ENCODE measurements at regions not wholly inside any gene's neighbourhood (a gene's known extent, or its start where the extent isn't known, plus 50 kb on each side); places are given as distances from the start of the nearest gene placed in this dataset.

DNA sequence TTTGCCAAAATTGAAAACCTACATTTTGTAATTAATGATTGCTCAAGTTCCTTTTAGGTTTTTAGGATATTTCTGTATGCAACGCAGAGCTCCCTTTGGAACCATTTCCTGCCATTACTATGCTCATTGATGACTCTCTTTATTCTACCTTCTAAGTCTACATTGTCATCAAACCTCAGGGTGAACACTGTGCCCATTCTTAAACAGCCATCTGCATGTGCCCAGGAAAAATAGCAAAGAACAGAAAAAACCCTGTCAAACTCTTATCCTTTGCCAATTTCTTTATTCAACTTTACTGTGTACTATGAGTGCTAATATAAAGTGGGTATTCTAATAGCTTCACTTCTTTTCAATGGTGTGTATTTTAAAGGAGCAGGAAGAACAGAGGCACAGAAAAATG, 1455.9 kb downstream of the ADGRL3 start:
- Histone ChIP-seq H3K4me1 (no peaks in the 10 kb centered on the region), H3K36me3 (no peaks in the 10 kb centered on the region), H3K9me3 (no peaks in the 10 kb centered on the region), H3K4me3 (no peak overlapping the region), H3K27ac (no peak overlapping the region), H3K27me3 (no peaks in the 10 kb centered on the region)
- TF ChIP-seq, protein P1, sequence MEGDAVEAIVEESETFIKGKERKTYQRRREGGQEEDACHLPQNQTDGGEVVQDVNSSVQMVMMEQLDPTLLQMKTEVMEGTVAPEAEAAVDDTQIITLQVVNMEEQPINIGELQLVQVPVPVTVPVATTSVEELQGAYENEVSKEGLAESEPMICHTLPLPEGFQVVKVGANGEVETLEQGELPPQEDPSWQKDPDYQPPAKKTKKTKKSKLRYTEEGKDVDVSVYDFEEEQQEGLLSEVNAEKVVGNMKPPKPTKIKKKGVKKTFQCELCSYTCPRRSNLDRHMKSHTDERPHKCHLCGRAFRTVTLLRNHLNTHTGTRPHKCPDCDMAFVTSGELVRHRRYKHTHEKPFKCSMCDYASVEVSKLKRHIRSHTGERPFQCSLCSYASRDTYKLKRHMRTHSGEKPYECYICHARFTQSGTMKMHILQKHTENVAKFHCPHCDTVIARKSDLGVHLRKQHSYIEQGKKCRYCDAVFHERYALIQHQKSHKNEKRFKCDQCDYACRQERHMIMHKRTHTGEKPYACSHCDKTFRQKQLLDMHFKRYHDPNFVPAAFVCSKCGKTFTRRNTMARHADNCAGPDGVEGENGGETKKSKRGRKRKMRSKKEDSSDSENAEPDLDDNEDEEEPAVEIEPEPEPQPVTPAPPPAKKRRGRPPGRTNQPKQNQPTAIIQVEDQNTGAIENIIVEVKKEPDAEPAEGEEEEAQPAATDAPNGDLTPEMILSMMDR (IDR thresholded peaks at IDR 0.05), result no peak
- DNase-seq, result no peak
- intact Hi-C loops (cut with DNase I; ENCODE audit: low total_unique reads), result no loop called here

DNA sequence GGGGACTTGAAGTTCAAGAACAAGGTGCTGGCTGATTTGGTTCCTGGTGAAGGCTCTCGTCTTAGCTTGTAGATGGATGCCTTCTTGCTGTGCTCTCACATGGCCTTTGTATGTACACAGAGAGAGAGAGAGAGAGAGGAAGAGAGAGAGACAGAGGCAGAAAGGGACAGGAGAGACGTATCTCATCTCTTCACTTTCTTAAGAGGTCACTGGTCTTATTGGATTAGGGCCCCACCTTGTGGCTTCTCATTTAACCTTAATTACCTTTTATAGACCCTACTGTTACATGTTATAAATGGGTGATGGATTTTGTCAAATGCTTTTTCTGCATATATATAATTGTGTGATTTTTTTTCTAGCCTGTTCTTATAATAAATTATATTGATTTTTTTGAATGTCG, 1444.2 kb downstream of the ADGRL3 start:
- TF ChIP-seq, protein P1 (IDR thresholded peaks at IDR 0.05), result no peak
- intact Hi-C loops (cut with DNase I; ENCODE audit: low total_unique reads), result no loop called here
- DNase-seq, result no peak

DNA sequence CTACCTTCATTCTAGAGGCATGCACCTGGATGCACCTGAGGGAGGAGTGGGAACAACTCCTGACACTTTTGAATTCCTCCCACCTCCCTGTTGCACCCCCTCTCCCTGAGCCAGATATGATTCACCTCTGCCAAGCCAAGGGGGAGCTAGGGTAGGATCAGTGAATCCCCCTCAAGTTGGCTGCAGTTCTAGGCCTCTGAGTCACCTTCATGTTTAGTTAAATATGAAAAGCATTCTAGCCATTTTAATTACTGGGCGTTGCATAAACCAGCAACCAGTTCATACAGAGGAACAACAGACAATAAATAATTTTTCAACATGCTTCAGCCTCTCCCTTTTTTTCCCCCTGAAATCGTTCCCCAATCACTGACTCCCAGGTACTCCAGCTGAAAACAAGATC, 1440.2 kb downstream of the ADGRL3 start:
- H3K4me3 ChIP-seq, result no peak overlapping the region
- no peaks in the 10 kb centered on the region for H3K27me3 ChIP-seq
- TF ChIP-seq, protein P1 (IDR thresholded peaks at IDR 0.05), result no peak
- H3K9me3 ChIP-seq, result no peaks in the 10 kb centered on the region
- no peak overlapping the region for H3K27ac ChIP-seq
- H3K36me3 ChIP-seq, result no peaks in the 10 kb centered on the region
- no peaks in the 10 kb centered on the region for H3K4me1 ChIP-seq
- intact Hi-C loops (cut with DNase I; ENCODE audit: low total_unique reads), result no loop called here
- DNase-seq, result no peak

More for the DNA sequence above, 1444.2 kb downstream of the ADGRL3 start:
- H3K27me3 ChIP-seq, result no peaks in the 10 kb centered on the region
- no peaks in the 10 kb centered on the region for H3K9me3 ChIP-seq
- H3K27ac ChIP-seq, result no peak overlapping the region
- no peaks in the 10 kb centered on the region for H3K36me3 ChIP-seq
- H3K4me1 ChIP-seq, result no peaks in the 10 kb centered on the region
- H3K4me3 ChIP-seq, result no peak overlapping the region

DNA sequence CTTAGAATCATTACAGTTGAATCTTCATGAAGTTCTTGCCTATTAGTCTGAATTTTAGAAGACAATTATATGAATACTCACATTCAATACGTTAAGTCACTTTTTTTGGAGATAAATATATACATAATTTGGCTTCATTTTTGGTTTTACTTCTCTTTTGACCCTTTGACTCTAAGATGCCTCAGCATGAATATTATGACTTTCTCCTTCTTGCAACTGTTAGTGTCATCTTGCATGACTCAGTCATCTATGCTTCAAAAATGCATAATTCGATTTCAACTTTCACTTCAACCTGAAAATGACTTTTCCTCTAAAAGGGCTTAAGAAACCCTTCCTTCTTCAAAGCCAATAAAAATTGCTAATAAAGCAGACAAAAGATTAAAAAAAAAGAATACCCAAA, 1427.5 kb downstream of the ADGRL3 start:
- DNase-seq, result no peak
- intact Hi-C loops (cut with DNase I; ENCODE audit: low total_unique reads), result no loop called here
- Histone ChIP-seq H3K27me3 (no peaks in the 10 kb centered on the region), H3K36me3 (no peaks in the 10 kb centered on the region), H3K9me3 (peaks cover 0 to 7% (median 5%) of the 10 kb centered on the region in 3 donors), H3K4me3 (no peak overlapping the region), H3K4me1 (no peaks in the 10 kb centered on the region), H3K27ac (no peak overlapping the region)
- TF ChIP-seq, protein P1 (IDR thresholded peaks at IDR 0.05), result no peak

- no peaks in the 10 kb centered on the region for H3K27me3 ChIP-seq
- TF ChIP-seq, protein P1 (IDR thresholded peaks at IDR 0.05), result no peak
- no peaks in the 10 kb centered on the region for H3K36me3 ChIP-seq
- no peaks in the 10 kb centered on the region for H3K4me1 ChIP-seq
- intact Hi-C loops (cut with DNase I; ENCODE audit: low total_unique reads), result no loop called here
- no peak overlapping the region for H3K4me3 ChIP-seq
- no peak for DNase-seq
- no peak overlapping the region for H3K27ac ChIP-seq
- peaks cover 0 to 7% (median 5%) of the 10 kb centered on the region in 3 donors for H3K9me3 ChIP-seq
These were observed 1427.0 kb downstream of the ADGRL3 start for GRCh38 chr4:62627141-62627540.

DNA sequence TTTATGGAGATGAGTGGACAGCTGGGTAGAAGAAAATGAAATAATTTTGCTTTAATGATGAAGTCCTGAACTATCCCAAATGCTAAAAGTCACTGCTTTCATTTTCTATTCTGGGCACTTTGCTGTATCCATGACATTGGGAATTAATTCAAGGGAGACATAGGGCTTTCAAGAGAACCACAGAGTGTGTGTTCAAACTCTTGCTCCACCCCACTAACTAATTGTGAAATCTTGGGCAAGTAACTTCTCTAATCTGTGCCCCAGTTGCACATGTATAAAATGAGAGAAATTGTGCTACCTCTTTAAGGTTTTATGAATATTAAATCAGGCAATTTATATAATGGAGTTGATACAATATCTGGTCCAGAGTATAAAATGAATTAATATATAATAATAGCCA, 1422.0 kb downstream of the ADGRL3 start:
- Histone ChIP-seq H3K27ac (no peak overlapping the region), H3K4me3 (no peak overlapping the region), H3K27me3 (no peaks in the 10 kb centered on the region), H3K4me1 (no peaks in the 10 kb centered on the region), H3K36me3 (no peaks in the 10 kb centered on the region), H3K9me3 (no peaks in the 10 kb centered on the region)
- TF ChIP-seq, protein P1 (IDR thresholded peaks at IDR 0.05), result no peak
- intact Hi-C loops (cut with DNase I; ENCODE audit: low total_unique reads), result no loop called here
- no peak for DNase-seq

All from tibial artery (tissue), 4 donors.